ENCODE measurements at regions not wholly inside any gene's neighbourhood (a gene's known extent, or its start where the extent isn't known, plus 50 kb on each side); places are given as distances from the start of the nearest gene placed in this dataset.

DNA sequence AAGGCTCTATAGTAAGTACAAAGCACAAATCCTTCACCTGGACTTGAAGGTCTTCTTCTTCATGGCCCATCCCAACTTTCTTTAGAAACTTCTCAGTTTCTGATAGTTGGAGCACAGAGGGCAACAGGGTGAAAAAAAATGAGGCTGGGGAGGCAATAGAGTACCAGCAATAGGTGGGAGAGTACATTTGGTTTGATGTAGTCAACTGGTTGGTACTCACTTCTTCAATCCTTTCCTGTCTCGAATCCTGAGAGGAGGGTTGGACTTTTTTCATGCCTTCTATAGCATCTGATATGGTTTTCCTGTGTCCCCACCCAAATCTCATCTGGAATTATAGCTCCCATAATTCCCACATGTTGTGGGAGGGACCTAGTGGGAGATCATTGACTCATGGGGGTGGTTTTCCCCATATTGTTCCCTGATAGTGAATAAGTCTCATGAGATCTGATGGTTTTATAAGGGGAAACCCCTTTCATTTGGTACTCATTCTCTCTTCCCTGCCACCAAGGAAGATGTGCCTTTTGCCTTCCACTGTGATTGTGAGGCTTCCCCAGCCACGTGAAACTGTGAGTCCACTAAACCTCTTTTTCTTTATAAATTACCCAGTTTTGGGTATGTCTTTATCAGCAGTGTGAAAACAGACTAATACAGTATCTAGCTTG lies 75.9 kb upstream of the LCLAT1 start (continued):
- TF ChIP-seq ZNF24 (tag by site-specific recombination; IDR thresholded peaks at IDR 0.05) (no peak), ZNF830 (tag by site-specific recombination; IDR thresholded peaks at IDR 0.05; ENCODE audit: low read depth) (no peak), SCRT1 (tag by site-specific recombination; IDR thresholded peaks at IDR 0.05; ENCODE audit: borderline replicate concordance) (no peak)

GRCh38 chr2:30371772-30372373 lies 75.2 kb upstream of the LCLAT1 start:
- no peak overlapping the region for H3K4me3 ChIP-seq (ENCODE audit: low read depth, low read length)
- ChIA-PET POLR2A (interaction anchor here (0.6 kb wide), 1 partner anchor 45 kb away, joined by 7 read pairs; no protein-coding TSS in a partner anchor), CTCF (interaction anchor here (0.6 to 1.0 kb wide), 2 partner anchors 18 to 38 kb away, joined by 3 to 5 read pairs; no protein-coding TSS in a partner anchor)
- no peak overlapping the region for H3K27ac ChIP-seq (ENCODE audit: extremely low read depth, low read depth, low read length)
- TF ChIP-seq ZNF324 (tag by site-specific recombination; IDR thresholded peaks at IDR 0.05) (no peak), KLF7 (tag by site-specific recombination; IDR thresholded peaks at IDR 0.05; ENCODE audit: borderline replicate concordance) (no peak), ZNF24 (tag by site-specific recombination; IDR thresholded peaks at IDR 0.05) (no peak), ZNF707 (tag by site-specific recombination; IDR thresholded peaks at IDR 0.05) (no peak), ZNF2 (tag by site-specific recombination; IDR thresholded peaks at IDR 0.05) (no peak), SETDB1 (IDR thresholded peaks at IDR 0.05; ENCODE audit: insufficient read length, low read length) (no peak), ZNF660 (tag by site-specific recombination; IDR thresholded peaks at IDR 0.05) (no peak), ZNF510 (tag by site-specific recombination; IDR thresholded peaks at IDR 0.05; ENCODE audit: insufficient replicate concordance) (no peak), ZBTB17 (tag by site-specific recombination; IDR thresholded peaks at IDR 0.05) (no peak), ZNF48 (tag by site-specific recombination; IDR thresholded peaks at IDR 0.05) (no peak), ZNF354C (tag by site-specific recombination; IDR thresholded peaks at IDR 0.05; ENCODE audit: borderline replicate concordance, low read depth) (no peak), ZNF140 (tag by site-specific recombination; IDR thresholded peaks at IDR 0.05) (no peak)
- TF ChIP-seq, protein P1, sequence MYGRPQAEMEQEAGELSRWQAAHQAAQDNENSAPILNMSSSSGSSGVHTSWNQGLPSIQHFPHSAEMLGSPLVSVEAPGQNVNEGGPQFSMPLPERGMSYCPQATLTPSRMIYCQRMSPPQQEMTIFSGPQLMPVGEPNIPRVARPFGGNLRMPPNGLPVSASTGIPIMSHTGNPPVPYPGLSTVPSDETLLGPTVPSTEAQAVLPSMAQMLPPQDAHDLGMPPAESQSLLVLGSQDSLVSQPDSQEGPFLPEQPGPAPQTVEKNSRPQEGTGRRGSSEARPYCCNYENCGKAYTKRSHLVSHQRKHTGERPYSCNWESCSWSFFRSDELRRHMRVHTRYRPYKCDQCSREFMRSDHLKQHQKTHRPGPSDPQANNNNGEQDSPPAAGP (tag by site-specific recombination; IDR thresholded peaks at IDR 0.05) = no peak
- TF ChIP-seq, protein P2, sequence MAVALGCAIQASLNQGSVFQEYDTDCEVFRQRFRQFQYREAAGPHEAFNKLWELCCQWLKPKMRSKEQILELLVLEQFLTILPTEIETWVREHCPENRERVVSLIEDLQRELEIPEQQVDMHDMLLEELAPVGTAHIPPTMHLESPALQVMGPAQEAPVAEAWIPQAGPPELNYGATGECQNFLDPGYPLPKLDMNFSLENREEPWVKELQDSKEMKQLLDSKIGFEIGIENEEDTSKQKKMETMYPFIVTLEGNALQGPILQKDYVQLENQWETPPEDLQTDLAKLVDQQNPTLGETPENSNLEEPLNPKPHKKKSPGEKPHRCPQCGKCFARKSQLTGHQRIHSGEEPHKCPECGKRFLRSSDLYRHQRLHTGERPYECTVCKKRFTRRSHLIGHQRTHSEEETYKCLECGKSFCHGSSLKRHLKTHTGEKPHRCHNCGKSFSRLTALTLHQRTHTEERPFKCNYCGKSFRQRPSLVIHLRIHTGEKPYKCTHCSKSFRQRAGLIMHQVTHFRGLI (tag by site-specific recombination; IDR thresholded peaks at IDR 0.05) = no peak
- H3K4me1 ChIP-seq (ENCODE audit: control insufficient read depth, insufficient read depth, low read length) = no peaks in the 10 kb centered on the region
- H3K9me3 ChIP-seq (ENCODE audit: control insufficient read depth, insufficient read depth, low read depth, low read length) = no peaks in the 10 kb centered on the region
- no peaks in the 10 kb centered on the region for H3K36me3 ChIP-seq (ENCODE audit: control insufficient read depth in 2 of 2, insufficient read depth in 1 of 2, low read length in 2 of 2)

GRCh38 chr2:30372826-30373225 lies 74.2 kb upstream of the LCLAT1 start:
- Histone ChIP-seq H3K4me1 (ENCODE audit: control insufficient read depth, insufficient read depth, low read length) (no peaks in the 10 kb centered on the region), H3K36me3 (ENCODE audit: control insufficient read depth in 2 of 2, insufficient read depth in 1 of 2, low read length in 2 of 2) (no peaks in the 10 kb centered on the region), H3K4me3 (ENCODE audit: low read depth, low read length) (no peak overlapping the region), H3K27ac (ENCODE audit: extremely low read depth, low read depth, low read length) (no peak overlapping the region), H3K9me3 (ENCODE audit: control insufficient read depth, insufficient read depth, low read depth, low read length) (no peaks in the 10 kb centered on the region)
- ChIA-PET CTCF (interaction anchor here (0.6 kb wide), 3 partner anchors 135 to 1085 kb away, joined by 3 read pairs; no protein-coding TSS in a partner anchor), POLR2A (interaction anchor here (0.6 kb wide), 1 partner anchor 44 kb away, joined by 7 read pairs; no protein-coding TSS in a partner anchor)
- no peak for TF ChIP-seq ZNF157 (tag by site-specific recombination; IDR thresholded peaks at IDR 0.05)
- no peak for TF ChIP-seq HOXA7 (CRISPR knock-in tag; IDR thresholded peaks at IDR 0.05; ENCODE audit: borderline replicate concordance)
- TF ChIP-seq, protein P3, sequence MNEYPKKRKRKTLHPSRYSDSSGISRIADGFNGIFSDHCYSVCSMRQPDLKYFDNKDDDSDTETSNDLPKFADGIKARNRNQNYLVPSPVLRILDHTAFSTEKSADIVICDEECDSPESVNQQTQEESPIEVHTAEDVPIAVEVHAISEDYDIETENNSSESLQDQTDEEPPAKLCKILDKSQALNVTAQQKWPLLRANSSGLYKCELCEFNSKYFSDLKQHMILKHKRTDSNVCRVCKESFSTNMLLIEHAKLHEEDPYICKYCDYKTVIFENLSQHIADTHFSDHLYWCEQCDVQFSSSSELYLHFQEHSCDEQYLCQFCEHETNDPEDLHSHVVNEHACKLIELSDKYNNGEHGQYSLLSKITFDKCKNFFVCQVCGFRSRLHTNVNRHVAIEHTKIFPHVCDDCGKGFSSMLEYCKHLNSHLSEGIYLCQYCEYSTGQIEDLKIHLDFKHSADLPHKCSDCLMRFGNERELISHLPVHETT (tag by site-specific recombination; IDR thresholded peaks at IDR 0.05) = no peak
- no peak for TF ChIP-seq ZNF155 (tag by site-specific recombination; IDR thresholded peaks at IDR 0.05)
- TF ChIP-seq YY2 (tag by site-specific recombination; IDR thresholded peaks at IDR 0.05) = no peak
- TF ChIP-seq ZNF211 (tag by site-specific recombination; IDR thresholded peaks at IDR 0.05; ENCODE audit: low read depth) = no peak

Measured in HEK293 (cell line).